ACC112 (cell line): ENCODE measurements at regions not wholly inside any gene's neighbourhood (a gene's known extent, or its start where the extent isn't known, plus 50 kb on each side); places are given as distances from the start of the nearest gene placed in this dataset.

Experiments
- H2AFZ ChIP-seq: fragments of 200-600 bp; sonication (generic); one replicate; pipeline ENCODE4 v1.6.0; 2017; ENCODE audit warnings: antibody characterized with exemption, low read length; ENCODE audit not compliant: unreplicated experiment
- H3K27ac ChIP-seq: fragments of 200-600 bp; sonication (generic); 2 replicates; pipeline ENCODE4 v1.5.1; 2014; ENCODE audit warnings: low read depth, mild to moderate bottlenecking, antibody characterized with exemption, low read length, moderate library complexity
- H3K27me3 ChIP-seq: fragments of 200-600 bp; sonication (generic); 2 replicates; pipeline ENCODE4 v1.6.1; 2014; ENCODE audit warnings: mild to moderate bottlenecking, antibody characterized with exemption, low read length, moderate library complexity, mixed read lengths; ENCODE audit not compliant: insufficient read depth
- H3K36me3 ChIP-seq: fragments of 200-600 bp; sonication (generic); 2 replicates; pipeline ENCODE4 v1.6.1; 2016; ENCODE audit warnings: mild to moderate bottlenecking, antibody characterized with exemption, low read length, moderate library complexity, mixed read lengths; ENCODE audit not compliant: insufficient read depth
- H3K4me1 ChIP-seq: fragments of 200-600 bp; sonication (generic); one replicate; pipeline ENCODE4 v1.6.1; 2016; ENCODE audit warnings: low read length, mixed read lengths; ENCODE audit not compliant: insufficient read depth, unreplicated experiment, control insufficient read depth
- H3K4me3 ChIP-seq: fragments of 200-600 bp; sonication (generic); 2 replicates; pipeline ENCODE4 v1.5.1; 2014; ENCODE audit warnings: mild to moderate bottlenecking, low read depth, low read length
- H3K79me2 ChIP-seq: fragments of 200-600 bp; sonication (generic); one replicate; pipeline ENCODE4 v1.6.0; 2016; ENCODE audit warnings: low read length; ENCODE audit not compliant: control insufficient read depth, unreplicated experiment, insufficient read depth

DNA sequence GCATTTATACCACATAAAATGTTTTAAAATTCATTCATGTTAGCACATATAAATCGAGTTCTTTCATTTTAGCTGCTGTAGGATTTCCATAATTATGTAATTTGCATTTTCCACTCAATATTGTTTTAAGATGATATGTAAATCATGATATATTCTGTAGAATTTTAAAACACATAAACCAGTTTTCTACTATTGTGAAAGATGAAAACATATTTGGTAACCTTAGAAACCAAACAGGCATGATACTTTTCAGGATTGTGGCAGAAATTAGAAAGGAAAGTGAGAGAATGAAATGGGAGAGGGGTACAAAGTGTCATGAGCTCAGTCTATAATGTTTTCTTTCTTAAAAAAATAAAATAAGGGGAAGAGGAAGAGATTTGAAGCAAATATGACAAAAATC lies 269.3 kb downstream of the PPP1R3A start:
- no peak overlapping the region for H2AFZ ChIP-seq
- peaks cover 3% of the 10 kb centered on the region for H3K4me1 ChIP-seq
- H3K27ac ChIP-seq = no peak overlapping the region
- H3K79me2 ChIP-seq = no peaks in the 10 kb centered on the region
- no peaks in the 10 kb centered on the region for H3K36me3 ChIP-seq
- no peak overlapping the region for H3K4me3 ChIP-seq
- H3K27me3 ChIP-seq = no peaks in the 10 kb centered on the region

- H3K27me3 ChIP-seq = no peaks in the 10 kb centered on the region
- H2AFZ ChIP-seq = no peak overlapping the region
- H3K4me3 ChIP-seq = no peak overlapping the region
- H3K36me3 ChIP-seq = no peaks in the 10 kb centered on the region
- H3K79me2 ChIP-seq = no peaks in the 10 kb centered on the region
- H3K27ac ChIP-seq = no peak overlapping the region
- peaks cover 24% of the 10 kb centered on the region for H3K4me1 ChIP-seq
Measured at GRCh38 chr7:113639221-113639620, 279.6 kb downstream of the PPP1R3A start.

GRCh38 chr7:113636727-113637421 lies 281.9 kb downstream of the PPP1R3A start:
- Histone ChIP-seq H3K79me2 (no peaks in the 10 kb centered on the region), H3K36me3 (no peaks in the 10 kb centered on the region), H3K4me1 (peaks cover 24% of the 10 kb centered on the region), H3K27ac (peak overlapping the region; percentile 77), H2AFZ (peak overlapping the region; percentile 50), H3K27me3 (no peaks in the 10 kb centered on the region), H3K4me3 (peak overlapping the region; percentile 29; the same call in 1 of the 2 replicates)

GRCh38 chr7:113635492-113635891 lies 283.3 kb downstream of the PPP1R3A start:
- H3K27ac ChIP-seq = no peak overlapping the region; the same call in 1 of the 2 replicates
- H3K79me2 ChIP-seq = no peaks in the 10 kb centered on the region
- H3K27me3 ChIP-seq = no peaks in the 10 kb centered on the region
- H3K36me3 ChIP-seq = no peaks in the 10 kb centered on the region
- H2AFZ ChIP-seq = no peak overlapping the region
- no peak overlapping the region for H3K4me3 ChIP-seq
- H3K4me1 ChIP-seq = peaks cover 24% of the 10 kb centered on the region

DNA sequence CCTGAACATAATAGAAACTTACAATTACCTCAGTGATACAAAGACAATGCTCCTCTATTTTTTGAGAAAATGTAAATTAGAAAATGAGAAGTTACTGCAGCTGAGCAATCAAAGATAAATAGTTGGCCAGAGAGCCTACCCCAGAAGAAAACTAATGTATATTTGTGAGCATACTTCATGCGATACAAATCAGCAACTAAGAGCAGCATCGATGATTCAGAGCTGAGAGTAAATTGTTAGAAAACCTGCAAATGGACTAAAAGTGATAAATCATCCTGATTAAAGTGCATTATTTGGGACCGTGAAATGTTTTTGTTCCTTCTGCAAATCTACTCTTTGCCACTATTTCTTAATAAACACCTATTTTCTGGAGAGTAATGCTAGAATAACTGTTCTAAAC lies 285.7 kb downstream of the PPP1R3A start:
- Histone ChIP-seq H3K27me3 (no peaks in the 10 kb centered on the region), H2AFZ (no peak overlapping the region), H3K79me2 (no peaks in the 10 kb centered on the region), H3K4me3 (no peak overlapping the region), H3K4me1 (peaks cover 19% of the 10 kb centered on the region), H3K27ac (no peak overlapping the region), H3K36me3 (no peaks in the 10 kb centered on the region)

DNA sequence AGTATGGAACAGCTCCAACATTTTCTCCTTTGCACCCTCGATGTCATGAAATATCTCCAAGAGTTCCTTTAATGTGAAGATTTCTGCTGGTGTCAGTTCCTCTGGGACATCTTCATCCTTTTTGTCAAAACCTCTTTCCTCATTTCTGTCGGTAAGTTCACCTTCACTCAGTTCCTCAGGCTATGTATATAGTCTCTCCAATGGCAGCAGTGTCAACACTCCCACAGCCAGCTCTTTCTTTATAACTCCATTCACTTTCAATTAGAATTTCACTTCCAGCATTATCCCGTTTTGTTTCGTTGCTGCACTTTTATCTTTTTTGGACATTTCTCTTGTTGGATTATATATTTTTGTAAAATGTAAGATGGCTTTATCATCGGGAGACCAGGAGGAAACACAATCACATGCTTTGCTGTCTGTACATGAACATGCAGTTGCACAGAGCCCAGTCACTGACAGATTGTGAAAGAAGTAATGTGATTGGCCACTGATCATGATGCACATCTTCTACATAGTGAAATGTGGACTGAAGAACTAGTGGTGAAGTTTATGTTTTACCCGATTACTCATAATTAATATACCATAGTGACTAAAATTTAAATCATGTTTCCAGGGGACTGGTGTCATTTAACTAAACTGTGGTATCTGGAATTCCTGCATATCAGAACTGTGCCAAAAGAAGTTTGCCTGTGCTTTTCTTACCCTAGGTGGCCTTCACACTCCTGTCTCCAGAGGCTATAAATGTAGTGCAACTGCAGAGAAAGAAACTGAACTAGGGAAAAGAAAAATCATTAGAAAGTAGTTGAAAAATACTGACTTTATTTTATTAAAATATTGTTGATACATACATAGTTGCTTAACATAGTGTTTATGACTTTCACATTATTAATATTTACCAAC lies 289.6 kb downstream of the PPP1R3A start:
- Histone ChIP-seq H3K27ac (no peak overlapping the region), H3K4me1 (no peaks in the 10 kb centered on the region), H3K79me2 (no peaks in the 10 kb centered on the region), H2AFZ (peak overlapping the region; percentile 68), H3K4me3 (peak overlapping the region; percentile 56; the same call in 1 of the 2 replicates), H3K36me3 (no peaks in the 10 kb centered on the region), H3K27me3 (no peaks in the 10 kb centered on the region)

GRCh38 chr7:113625494-113626102 lies 293.2 kb downstream of the PPP1R3A start:
- Histone ChIP-seq H3K79me2 (no peaks in the 10 kb centered on the region), H3K27ac (no peak overlapping the region), H3K36me3 (no peaks in the 10 kb centered on the region), H3K4me1 (no peaks in the 10 kb centered on the region), H3K4me3 (no peak overlapping the region), H2AFZ (no peak overlapping the region), H3K27me3 (no peaks in the 10 kb centered on the region)

DNA sequence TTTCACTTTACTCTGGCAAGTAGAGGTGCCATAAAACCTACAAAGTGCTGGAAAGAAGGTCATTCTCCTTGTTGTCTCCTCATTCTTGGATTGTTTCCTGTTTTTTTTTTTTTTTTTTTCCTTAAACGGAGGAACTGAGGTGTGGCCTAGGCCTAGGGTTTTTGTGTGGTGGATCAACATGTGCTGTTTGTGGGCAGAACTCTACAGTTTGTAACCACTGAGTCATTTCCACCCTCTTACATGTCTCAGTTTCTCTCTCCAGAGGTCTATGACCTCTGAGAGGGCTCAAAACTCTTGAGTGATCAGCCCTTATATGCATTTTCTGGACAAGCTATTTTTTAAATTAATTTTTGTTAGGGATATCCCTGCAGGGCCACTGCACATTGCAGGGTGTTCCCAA lies 296.0 kb downstream of the PPP1R3A start:
- H2AFZ ChIP-seq = no peak overlapping the region
- H3K27ac ChIP-seq = no peak overlapping the region
- H3K4me3 ChIP-seq = no peak overlapping the region
- H3K27me3 ChIP-seq = no peaks in the 10 kb centered on the region
- no peaks in the 10 kb centered on the region for H3K36me3 ChIP-seq
- no peaks in the 10 kb centered on the region for H3K4me1 ChIP-seq
- H3K79me2 ChIP-seq = no peaks in the 10 kb centered on the region

GRCh38 chr7:113610572-113610971 lies 308.2 kb downstream of the PPP1R3A start:
- Histone ChIP-seq H3K79me2 (no peaks in the 10 kb centered on the region), H3K36me3 (no peaks in the 10 kb centered on the region), H3K4me1 (no peaks in the 10 kb centered on the region), H3K27me3 (no peaks in the 10 kb centered on the region), H3K27ac (no peak overlapping the region), H2AFZ (no peak overlapping the region), H3K4me3 (no peak overlapping the region)

DNA sequence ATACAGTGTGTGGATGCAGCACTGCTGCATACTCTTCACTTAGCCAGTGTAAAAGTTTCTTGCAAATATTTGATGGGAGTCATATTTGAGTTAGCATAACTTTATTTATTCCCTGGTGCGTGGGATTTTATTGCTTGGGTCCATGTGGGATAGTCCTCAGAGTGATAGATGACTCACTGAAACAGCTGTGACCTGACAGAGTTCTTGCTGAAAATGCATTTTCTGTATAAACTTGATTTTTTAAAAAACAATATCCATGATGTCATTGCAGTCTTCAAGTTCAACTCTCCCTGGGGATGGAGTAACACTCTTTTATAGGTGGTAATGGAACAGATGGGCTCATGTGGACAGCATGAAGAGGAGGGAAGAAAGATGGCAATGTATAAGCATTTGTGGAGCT lies 310.0 kb downstream of the PPP1R3A start:
- Histone ChIP-seq H3K36me3 (no peaks in the 10 kb centered on the region), H3K27me3 (no peaks in the 10 kb centered on the region), H3K27ac (no peak overlapping the region), H3K4me1 (no peaks in the 10 kb centered on the region), H3K4me3 (no peak overlapping the region), H3K79me2 (no peaks in the 10 kb centered on the region), H2AFZ (no peak overlapping the region)
